H1 (cell line): ENCODE measurements at regions not wholly inside any gene's neighbourhood (a gene's known extent, or its start where the extent isn't known, plus 50 kb on each side); places are given as distances from the start of the nearest gene placed in this dataset.
A peak's percentile ranks its signal among the peaks of the same experiment; 100 is the strongest.

Source experiments
- CTCF ChIA-PET: fragments of 300-600 bp; sonication (Branson Sonifier 250); formaldehyde crosslinking; loops from one replicate; lab custom pipeline; 2021; ENCODE audit not compliant: partially characterized antibody; lab: Charles Lee
- POLR2A ChIA-PET: fragments of 300-600 bp; sonication (Branson Sonifier 250); formaldehyde crosslinking; loops from one replicate; lab custom pipeline; 2021; ENCODE audit warnings: inconsistent platforms; ENCODE audit not compliant: partially characterized antibody; lab: Charles Lee
- DNase-seq, 2 experiments: peaks; one replicate each; pipeline versions ENCODE4 v3.0.0 to v3.0.0-alpha.2; 2010 to 2022; ENCODE audit warnings: low spot score in 2 of 2, low read depth in 1 of 2, mixed read lengths in 1 of 2
- FAIRE-seq: peaks from 2 replicates; lab custom pipeline; 2011; peaks lifted over from hg19 to GRCh38; lab: Jason Lieb, UNC
- H2AFZ ChIP-seq: 2 replicates; pipeline ENCODE4 v1.8.1; 2012; ENCODE audit warnings: low read length, inconsistent platforms
- H2AK5ac ChIP-seq: 2 replicates; pipeline ENCODE4 v1.6.1; 2013; ENCODE audit warnings: low read depth, low read length
- H2BK120ac ChIP-seq: replicated peaks from 2 replicates; pipeline ENCODE3; 2013; ENCODE audit warnings: low read depth, low read length, inconsistent platforms
- H2BK12ac ChIP-seq: 2 replicates; pipeline ENCODE4 v1.6.1; 2013; ENCODE audit warnings: low read depth, low read length
- H2BK15ac ChIP-seq: 2 replicates; pipeline ENCODE4 v1.6.1; 2013; ENCODE audit warnings: low read length
- H2BK20ac ChIP-seq: 2 replicates; pipeline ENCODE4 v1.6.1; 2013; ENCODE audit warnings: low read length
- H2BK5ac ChIP-seq: 2 replicates; pipeline ENCODE4 v1.6.1; 2013; ENCODE audit warnings: low read depth, low read length
- H3K14ac ChIP-seq: 2 replicates; pipeline ENCODE4 v1.6.1; 2013; ENCODE audit warnings: inconsistent platforms; ENCODE audit not compliant: insufficient read length
- H3K18ac ChIP-seq: 2 replicates; pipeline ENCODE4 v1.6.1; 2013; ENCODE audit warnings: low read length; ENCODE audit errors: extremely low read depth
- H3K23ac ChIP-seq: 2 replicates; pipeline ENCODE4 v1.6.1; 2013; ENCODE audit warnings: inconsistent platforms; ENCODE audit not compliant: insufficient read length
- H3K23me2 ChIP-seq: 2 replicates; pipeline ENCODE4 v1.6.1; 2013; ENCODE audit warnings: low read depth, low read length
- H3K27ac ChIP-seq: 2 replicates; pipeline ENCODE4 v1.6.1; 2011; ENCODE audit warnings: low read depth, low read length, inconsistent platforms
- H3K27me3 ChIP-seq, 4 experiments: replicated peaks in 1 of 4; 1 replicate in 1 of 4; 2 replicates in 3 of 4; pipeline versions ENCODE4 v1.6.1 to v1.8.1; 2011 to 2013; ENCODE audit warnings: low read length in 3 of 4, mild to moderate bottlenecking in 3 of 4, inconsistent platforms in 2 of 4, mixed read lengths in 2 of 4, moderate library complexity in 1 of 4; ENCODE audit not compliant: control insufficient read depth in 3 of 4, insufficient read depth in 3 of 4; ENCODE audit errors: extremely low read depth in 1 of 4
- H3K36me3 ChIP-seq, 4 experiments: 2 replicates each; pipeline versions ENCODE4 v1.6.1 to v1.8.1; 2011 to 2013; ENCODE audit warnings: mild to moderate bottlenecking in 4 of 4, low read length in 3 of 4, moderate library complexity in 2 of 4, control low read depth in 1 of 4, inconsistent platforms in 1 of 4; ENCODE audit not compliant: insufficient read depth in 4 of 4, control insufficient read depth in 2 of 4
- H3K4ac ChIP-seq: replicated peaks from 2 replicates; pipeline ENCODE3; 2013; ENCODE audit warnings: low read length, low read depth, mixed read lengths, inconsistent platforms; ENCODE audit not compliant: insufficient read length
- H3K4me1 ChIP-seq, 4 experiments: replicated peaks in 1 of 4; 1 replicate in 1 of 4; 2 replicates in 3 of 4; pipeline versions ENCODE4 v1.6.1 to v1.8.1; 2011 to 2013; ENCODE audit warnings: low read length in 3 of 4, inconsistent platforms in 2 of 4, mixed read lengths in 1 of 4; ENCODE audit not compliant: insufficient read depth in 4 of 4, control insufficient read depth in 3 of 4
- H3K4me2 ChIP-seq, 2 experiments: 2 replicates each; pipeline versions ENCODE4 v1.6.1 to v1.8.1; 2011 to 2013; ENCODE audit warnings: low read depth in 2 of 2, low read length in 2 of 2, control low read depth in 1 of 2, inconsistent platforms in 1 of 2, mild to moderate bottlenecking in 1 of 2; ENCODE audit not compliant: insufficient read depth in 1 of 2
- H3K4me3 ChIP-seq, 4 experiments: fragments of 200-600, 300-600 bp in 1 of 4; sonication (generic), shearing (Covaris generic), sonication (Bioruptor Twin) in 1 of 4; 2 replicates each; pipeline versions ENCODE4 v1.5.1 to v1.8.1; 2011 to 2016; ENCODE audit warnings: low read length in 4 of 4, low read depth in 3 of 4, control low read depth in 2 of 4, inconsistent platforms in 2 of 4, mild to moderate bottlenecking in 2 of 4, mixed read lengths in 1 of 4, moderate library complexity in 1 of 4; ENCODE audit not compliant: insufficient read depth in 2 of 4; ENCODE audit errors: extremely low read depth in 1 of 4
- H3K56ac ChIP-seq: replicated peaks from 2 replicates; pipeline ENCODE3; 2013; ENCODE audit warnings: low read depth, mild to moderate bottlenecking, mixed read lengths, low read length, inconsistent platforms; ENCODE audit not compliant: insufficient read length
- H3K79me1 ChIP-seq: 2 replicates; pipeline ENCODE4 v1.6.1; 2013; ENCODE audit warnings: low read depth, low read length, control low read depth
- H3K79me2 ChIP-seq, 2 experiments: 2 replicates each; pipeline versions ENCODE4 v1.6.1 to v1.8.1; 2012 to 2013; ENCODE audit warnings: low read length in 2 of 2, mild to moderate bottlenecking in 2 of 2, inconsistent platforms in 1 of 2; ENCODE audit not compliant: insufficient read depth in 2 of 2, control insufficient read depth in 1 of 2
- H3K9ac ChIP-seq, 4 experiments: replicated peaks in 1 of 4; 1 replicate in 1 of 4; 2 replicates in 3 of 4; pipeline versions ENCODE4 v1.6.1 to v1.8.1; 2011 to 2013; ENCODE audit warnings: low read depth in 3 of 4, low read length in 3 of 4, control low read depth in 2 of 4, mild to moderate bottlenecking in 2 of 4, moderate library complexity in 2 of 4, inconsistent platforms in 1 of 4; ENCODE audit errors: extremely low read depth in 1 of 4
- H3K9me3 ChIP-seq, 2 experiments: 2 replicates each; pipeline versions ENCODE4 v1.6.1 to v1.8.1; 2012 to 2013; ENCODE audit warnings: mild to moderate bottlenecking in 2 of 2, moderate library complexity in 2 of 2, control low read depth in 1 of 2, inconsistent platforms in 1 of 2, low read depth in 1 of 2, low read length in 1 of 2, mixed read lengths in 1 of 2; ENCODE audit not compliant: insufficient read depth in 2 of 2
- H4K20me1 ChIP-seq, 2 experiments: replicated peaks in 1 of 2; 2 replicates each; pipeline versions ENCODE3 to v1.8.1; 2011 to 2013; ENCODE audit warnings: inconsistent platforms in 2 of 2, low read length in 2 of 2, mild to moderate bottlenecking in 1 of 2; ENCODE audit not compliant: insufficient read depth in 2 of 2, control insufficient read depth in 1 of 2
- H4K5ac ChIP-seq: 2 replicates; pipeline ENCODE4 v1.6.1; 2013; ENCODE audit warnings: low read length, low read depth, mixed read lengths, inconsistent platforms; ENCODE audit not compliant: insufficient read length
- H4K8ac ChIP-seq: 2 replicates; pipeline ENCODE4 v1.8.0; 2013; ENCODE audit warnings: mild to moderate bottlenecking, moderate library complexity, low read length, inconsistent platforms; ENCODE audit not compliant: insufficient read depth; ENCODE audit errors: extremely low read depth
- H4K91ac ChIP-seq: replicated peaks from 2 replicates; pipeline ENCODE3; 2013; ENCODE audit warnings: low read length, mixed read lengths, inconsistent platforms; ENCODE audit not compliant: insufficient read length
- ATF3 ChIP-seq: IDR thresholded peaks from 2 replicates; pipeline ENCODE4 v1.6.1; 2011; ENCODE audit warnings: low read depth, mild to moderate bottlenecking, low read length; ENCODE audit not compliant: insufficient read depth
- CTBP2 ChIP-seq: IDR thresholded peaks from 2 replicates; pipeline ENCODE4 v1.7.0; 2011; ENCODE audit warnings: borderline replicate concordance, mild to moderate bottlenecking, moderate library complexity, mixed read lengths, low read length; ENCODE audit not compliant: insufficient read depth, insufficient read length
- MAFK ChIP-seq: IDR thresholded peaks from 2 replicates; pipeline ENCODE4 v1.6.1; 2012; ENCODE audit warnings: low read depth, mild to moderate bottlenecking, improper control_type of control experiment, low read length
- TBP ChIP-seq: IDR thresholded peaks from 2 replicates; pipeline ENCODE4 v1.6.1; 2011; ENCODE audit warnings: low read depth, low read length, improper control_type of control experiment
- TEAD4 ChIP-seq: IDR thresholded peaks from 2 replicates; pipeline ENCODE4 v1.6.1; 2012; ENCODE audit warnings: low read depth, low read length, inconsistent platforms, mixed read lengths
- WGBS, 2 experiments: shearing (Covaris generic) in 1 of 2; methylation state at CpG; one replicate each; pipeline versions ENCODE4 v1.1.6 to v1.1.7; 2013 to 2015; ENCODE audit warnings: low lambda C conversion rate in 2 of 2, mixed read lengths in 2 of 2, inconsistent platforms in 1 of 2, low coverage in 1 of 2, missing lambda C conversion rate in 1 of 2; ENCODE audit not compliant: insufficient replicate concordance in 2 of 2, insufficient coverage in 1 of 2, insufficient read length in 1 of 2; ENCODE audit errors: extremely low coverage in 1 of 2, missing lambda C conversion rate in 1 of 2; 5-methylcytosine and 5-hydroxymethylcytosine counted together

- H2AK5ac ChIP-seq: no peak overlapping the region
- H3K23me2 ChIP-seq: no peaks in the 10 kb centered on the region; the same call in 1 of the 2 replicates
- peak overlapping the region; percentile 13; the same call in 1 of the 2 replicates for H2BK5ac ChIP-seq
- H4K91ac ChIP-seq: no peak overlapping the region
- H3K27me3 ChIP-seq: no peaks in the 10 kb centered on the region
- H4K5ac ChIP-seq: no peak overlapping the region
- H3K27ac ChIP-seq: no peak overlapping the region
- H2BK20ac ChIP-seq: no peak overlapping the region
- no peak for FAIRE-seq
- no peak overlapping the region for H3K9ac ChIP-seq
- no peaks in the 10 kb centered on the region for H3K9me3 ChIP-seq
- no peaks in the 10 kb centered on the region for H4K20me1 ChIP-seq
- TF ChIP-seq TEAD4: no peak
- TF ChIP-seq TBP: no peak
- no peak for TF ChIP-seq CTBP2
- TF ChIP-seq MAFK: no peak
- TF ChIP-seq ATF3: no peak
- no peak overlapping the region for H3K4ac ChIP-seq
- DNase-seq: no peak
- H3K79me1 ChIP-seq: no peaks in the 10 kb centered on the region
- H3K79me2 ChIP-seq: no peaks in the 10 kb centered on the region
- H3K14ac ChIP-seq: no peak overlapping the region
- POLR2A ChIA-PET: no interaction called here
- peaks cover 2 to 12% (median 4%) of the 10 kb centered on the region in 4 experiments; a peak in 4 of 7 replicates for H3K4me1 ChIP-seq
- no peak overlapping the region for H2BK15ac ChIP-seq
- H3K56ac ChIP-seq: no peak overlapping the region
- CTCF ChIA-PET: interaction anchor here (0.8 to 1.2 kb wide), 2 partner anchors 12 to 41 kb away, joined by 3 to 4 read pairs; no protein-coding TSS in a partner anchor
- 69% methylated on average over 2 of the region's 2 CpGs; no CpG with 5 or more reads in 1 of the 2 experiments for WGBS, 2 experiments
- peak overlapping the region; percentile 46; the same call in 1 of the 2 replicates for H2AFZ ChIP-seq
- no peaks in the 10 kb centered on the region for H3K36me3 ChIP-seq
- no peak overlapping the region for H3K4me2 ChIP-seq
- no peak overlapping the region for H3K4me3 ChIP-seq
- no peak overlapping the region for H3K18ac ChIP-seq
- no peak overlapping the region for H2BK12ac ChIP-seq
- H3K23ac ChIP-seq: no peak overlapping the region
- H2BK120ac ChIP-seq: no peak overlapping the region
- H4K8ac ChIP-seq: no peak overlapping the region
Measured at GRCh38 chr3:65277798-65278197, 590.0 kb upstream of the ADAMTS9 start.
